HFFc6 (cell line): ENCODE measurements at regions not wholly inside any gene's neighbourhood (a gene's known extent, or its start where the extent isn't known, plus 50 kb on each side); places are given as distances from the start of the nearest gene placed in this dataset.

Source experiments
- DNase-seq: peaks from one replicate; pipeline ENCODE4 v3.0.0-alpha.2; 2018
- H3K27ac Mint-ChIP-seq: 2 replicates; pipeline ENCODE4 v1.8.0; 2020; ENCODE audit warnings: mild to moderate bottlenecking, mixed read lengths
- H3K27me3 Mint-ChIP-seq: 2 replicates; pipeline ENCODE4 v1.8.0; 2021; ENCODE audit warnings: mild to moderate bottlenecking, moderate library complexity, mixed read lengths; ENCODE audit not compliant: insufficient read depth
- H3K36me3 Mint-ChIP-seq: 2 replicates; pipeline ENCODE4 v1.8.0; 2021; ENCODE audit warnings: low read depth, mixed read lengths
- H3K4me1 Mint-ChIP-seq: 2 replicates; pipeline ENCODE4 v1.8.0; 2020; ENCODE audit warnings: low read depth, mixed read lengths
- H3K4me3 Mint-ChIP-seq: 2 replicates; pipeline ENCODE4 v1.8.0; 2020; ENCODE audit warnings: mild to moderate bottlenecking, moderate library complexity, mixed read lengths
- H3K9me3 Mint-ChIP-seq: 2 replicates; pipeline ENCODE4 v1.8.0; 2020; ENCODE audit warnings: mild to moderate bottlenecking, mixed read lengths
- CTCF ChIP-seq: fragments of 200-600 bp; sonication (generic); IDR thresholded peaks from 2 replicates; pipeline ENCODE4 v1.5.0; 2021; ENCODE audit warnings: antibody characterized with exemption, mild to moderate bottlenecking

DNA sequence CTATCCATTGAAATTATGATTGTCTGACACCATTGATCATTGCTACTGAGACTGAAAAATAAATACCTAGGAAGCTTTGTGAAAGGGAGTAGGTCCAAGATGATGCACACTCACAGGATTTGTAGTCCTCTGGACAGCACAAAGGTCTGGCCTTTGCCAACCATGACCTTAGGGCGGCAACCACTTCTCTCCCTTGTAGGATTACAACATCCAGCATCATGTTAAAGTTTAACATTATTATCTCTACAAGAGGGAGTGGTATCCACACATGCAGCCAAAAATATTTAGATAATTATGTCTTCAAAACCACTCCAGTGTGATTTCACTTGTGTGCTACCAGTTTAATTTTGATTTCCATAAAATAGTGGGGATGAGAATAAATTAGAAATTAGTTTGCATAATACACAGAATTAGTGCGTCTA lies 51.1 kb upstream of the NHSL1 start:
- H3K27me3 Mint-ChIP-seq = no peaks in the 10 kb centered on the region; the same call in 1 of the 2 replicates
- no peaks in the 10 kb centered on the region for H3K36me3 Mint-ChIP-seq

GRCh38 chr6:138554146-138554545 lies 54.9 kb upstream of the NHSL1 start:
- TF ChIP-seq CTCF = no peak
- peaks cover 30% of the 10 kb centered on the region for H3K4me1 Mint-ChIP-seq
- no peaks in the 10 kb centered on the region for H3K36me3 Mint-ChIP-seq
- no peak overlapping the region for H3K27ac Mint-ChIP-seq
- H3K27me3 Mint-ChIP-seq = no peaks in the 10 kb centered on the region
- DNase-seq = no peak
- H3K9me3 Mint-ChIP-seq = no peaks in the 10 kb centered on the region
- H3K4me3 Mint-ChIP-seq = no peak overlapping the region

More for the DNA sequence above, 51.1 kb upstream of the NHSL1 start:
- no peak for DNase-seq
- Mint-ChIP-seq H3K4me1 (peaks cover 48% of the 10 kb centered on the region), H3K4me3 (no peak overlapping the region), H3K27ac (0 out of 2 replicates have a peak overlapping the region, but pooled peaks have one; percentile 2), H3K9me3 (no peaks in the 10 kb centered on the region)
- no peak for TF ChIP-seq CTCF

DNA sequence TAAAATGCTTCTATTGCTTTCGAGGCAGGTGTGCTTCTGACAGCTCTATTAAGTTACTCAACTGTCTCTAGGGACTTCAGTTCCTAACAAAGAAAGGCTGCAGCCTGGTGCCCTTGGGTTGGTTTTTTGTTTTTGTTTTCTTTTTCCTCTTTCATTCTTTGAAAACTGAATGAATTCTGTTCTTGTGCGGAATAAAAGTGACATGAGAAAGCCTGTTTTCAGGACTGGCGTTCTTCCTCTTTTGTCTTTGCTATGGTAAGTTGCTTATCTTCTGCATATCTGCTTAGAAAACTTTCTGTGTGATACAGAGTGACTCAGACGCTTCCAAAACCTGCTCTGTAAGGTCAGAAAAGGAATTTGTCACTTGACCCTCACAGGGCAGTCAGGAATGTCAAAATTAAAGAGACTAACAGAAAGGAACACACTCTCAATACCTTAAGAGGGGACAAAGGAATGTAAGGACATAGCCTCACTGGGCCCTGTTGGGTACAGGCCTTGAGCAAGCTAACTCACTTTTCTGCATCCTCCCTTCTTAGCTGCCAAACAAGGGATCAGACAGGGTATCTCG lies 56.2 kb upstream of the NHSL1 start:
- peak overlapping the region; percentile 9 for H3K4me3 Mint-ChIP-seq
- H3K36me3 Mint-ChIP-seq = no peaks in the 10 kb centered on the region
- TF ChIP-seq CTCF = no peak
- H3K4me1 Mint-ChIP-seq = peaks cover 26% of the 10 kb centered on the region
- no peaks in the 10 kb centered on the region for H3K9me3 Mint-ChIP-seq
- no peaks in the 10 kb centered on the region for H3K27me3 Mint-ChIP-seq
- peak overlapping the region; percentile 27; the same call in 1 of the 2 replicates for H3K27ac Mint-ChIP-seq
- DNase-seq = peak; percentile 18

- TF ChIP-seq CTCF = no peak
- Mint-ChIP-seq H3K27me3 (no peaks in the 10 kb centered on the region; the same call in 1 of the 2 replicates), H3K36me3 (no peaks in the 10 kb centered on the region), H3K27ac (no peak overlapping the region), H3K4me3 (no peak overlapping the region), H3K9me3 (no peaks in the 10 kb centered on the region), H3K4me1 (peaks cover 23% of the 10 kb centered on the region)
- no peak for DNase-seq
Observed at GRCh38 chr6:138557147-138557546, 57.9 kb upstream of the NHSL1 start.

GRCh38 chr6:138559143-138559542 lies 59.8 kb upstream of the NHSL1 start:
- peaks cover 23% of the 10 kb centered on the region for H3K4me1 Mint-ChIP-seq
- no peak overlapping the region for H3K27ac Mint-ChIP-seq
- H3K4me3 Mint-ChIP-seq = no peak overlapping the region
- H3K27me3 Mint-ChIP-seq = no peaks in the 10 kb centered on the region; the same call in none of the 2 replicates
- no peaks in the 10 kb centered on the region for H3K9me3 Mint-ChIP-seq
- H3K36me3 Mint-ChIP-seq = no peaks in the 10 kb centered on the region
- no peak for DNase-seq
- no peak for TF ChIP-seq CTCF
